NCI-H1436 (cell line): ENCODE measurements at regions not wholly inside any gene's neighbourhood (a gene's known extent, or its start where the extent isn't known, plus 50 kb on each side); places are given as distances from the start of the nearest gene placed in this dataset.
A peak's percentile ranks its signal among the peaks of the same experiment; 100 is the strongest.
"Not testable (repeated sequence)": the region's sequence is repeated elsewhere in the genome, so short reads cannot be mapped to it uniquely, and the experiment has no call there.

ENCODE experiments used
- DNase-seq: peaks from one replicate; lab custom pipeline; 2025; lab: John Stamatoyannopoulos, UW

- no peak for DNase-seq
Observed at GRCh38 chr13:33662392-33662791, 155.6 kb upstream of the RFC3 start.

GRCh38 chr13:33665626-33666175 is 152.2 kb upstream of the RFC3 start:
- no peak for DNase-seq

GRCh38 chr13:33671560-33671959 is 146.4 kb upstream of the RFC3 start:
- DNase-seq: no peak

GRCh38 chr13:33672022-33672421 is 145.9 kb upstream of the RFC3 start:
- not testable (repeated sequence) for DNase-seq

GRCh38 chr13:33676045-33676989 is 141.6 kb upstream of the RFC3 start:
- DNase-seq: peak; percentile 21

- DNase-seq: no peak
Observed at GRCh38 chr13:33677215-33677614, 140.7 kb upstream of the RFC3 start.

GRCh38 chr13:33678084-33678483 is 139.9 kb upstream of the RFC3 start:
- DNase-seq: no peak

- DNase-seq: no peak
Observed at GRCh38 chr13:33678906-33679657, 138.9 kb upstream of the RFC3 start.

GRCh38 chr13:33679658-33680012 is 138.3 kb upstream of the RFC3 start:
- DNase-seq: no peak

- DNase-seq: no peak
Observed at GRCh38 chr13:33682020-33682564, 135.9 kb upstream of the RFC3 start.

GRCh38 chr13:33682646-33683045 is 135.3 kb upstream of the RFC3 start:
- not testable (repeated sequence) for DNase-seq

- no peak for DNase-seq
Observed at GRCh38 chr13:33683376-33683775, 134.6 kb upstream of the RFC3 start.

- DNase-seq: no peak
Observed at GRCh38 chr13:33684874-33685273, 133.1 kb upstream of the RFC3 start.

- DNase-seq: no peak
Observed at GRCh38 chr13:33686772-33687480, 131.0 kb upstream of the RFC3 start.

- DNase-seq: no peak
Observed at GRCh38 chr13:33690354-33690753, 127.6 kb upstream of the RFC3 start.

GRCh38 chr13:33691980-33692379 is 126.0 kb upstream of the RFC3 start:
- no peak for DNase-seq

- no peak for DNase-seq
Observed at GRCh38 chr13:33692531-33692930, 125.4 kb upstream of the RFC3 start.

- DNase-seq: no peak
Observed at GRCh38 chr13:33694546-33694945, 123.4 kb upstream of the RFC3 start.

GRCh38 chr13:33696530-33696929 is 121.4 kb upstream of the RFC3 start:
- DNase-seq: no peak

- DNase-seq: no peak
Observed at GRCh38 chr13:33697926-33698325, 120.0 kb upstream of the RFC3 start.

GRCh38 chr13:33707449-33707848 is 110.5 kb upstream of the RFC3 start:
- no peak for DNase-seq

- DNase-seq: no peak
Observed at GRCh38 chr13:33710924-33711323, 107.0 kb upstream of the RFC3 start.
